Neural cell (in vitro differentiated cells): ENCODE measurements at regions not wholly inside any gene's neighbourhood (a gene's known extent, or its start where the extent isn't known, plus 50 kb on each side); places are given as distances from the start of the nearest gene placed in this dataset.

Experiments
- H2AFZ ChIP-seq: fragments of 200-600, 300-800 bp; sonication (generic), shearing (Covaris generic); 2 replicates; pipeline ENCODE4 v1.6.0; 2014; ENCODE audit warnings: low read depth, mild to moderate bottlenecking, antibody characterized with exemption, low read length, moderate library complexity
- H3F3A ChIP-seq: fragments of 200-600 bp; shearing (Covaris generic); 2 replicates; pipeline ENCODE4 v1.6.1; 2016; ENCODE audit warnings: mild to moderate bottlenecking, moderate library complexity, mixed read lengths, antibody characterized with exemption, low read length; ENCODE audit not compliant: insufficient read depth, poor library complexity, severe bottlenecking
- H3K27ac ChIP-seq: fragments of 200-600, 300-800 bp; sonication (generic), shearing (Covaris generic); 2 replicates; pipeline ENCODE4 v1.5.1; 2014; ENCODE audit warnings: mild to moderate bottlenecking, low read length, moderate library complexity
- H3K27me3 ChIP-seq: fragments of 300-800, 200-600 bp; sonication (generic), shearing (Covaris generic); 2 replicates; pipeline ENCODE4 v1.6.0; 2014; ENCODE audit warnings: mild to moderate bottlenecking, low read depth, low read length, moderate library complexity; ENCODE audit not compliant: insufficient read depth
- H3K36me3 ChIP-seq: fragments of 300-800, 200-600 bp; sonication (generic), shearing (Covaris generic); 2 replicates; pipeline ENCODE4 v1.5.1; 2014; ENCODE audit warnings: mild to moderate bottlenecking, antibody characterized with exemption, low read length, moderate library complexity; ENCODE audit not compliant: insufficient read depth
- H3K4me2 ChIP-seq: fragments of 300-800, 200-600 bp; sonication (generic), shearing (Covaris generic); 2 replicates; pipeline ENCODE4 v1.6.0; 2014; ENCODE audit warnings: mild to moderate bottlenecking, low read length
- H3K4me3 ChIP-seq: fragments of 300-800, 200-600 bp; sonication (generic), shearing (Covaris generic); 2 replicates; pipeline ENCODE4 v1.5.1; 2014; ENCODE audit warnings: mild to moderate bottlenecking, low read length, moderate library complexity
- H3K79me2 ChIP-seq: fragments of 200-600 bp; shearing (Covaris generic); replicated peaks from 2 replicates; pipeline ENCODE4 v1.6.0; 2014; ENCODE audit warnings: mild to moderate bottlenecking, low read length, moderate library complexity; ENCODE audit not compliant: insufficient read depth
- H3K9ac ChIP-seq: fragments of 300-800, 200-600 bp; sonication (generic), shearing (Covaris generic); 2 replicates; pipeline ENCODE4 v1.6.1; 2016; ENCODE audit warnings: mild to moderate bottlenecking, low read length, mixed read lengths
- H3K9me2 ChIP-seq: fragments of 200-600 bp; shearing (Covaris generic); 2 replicates; pipeline ENCODE4 v1.6.1; 2016; ENCODE audit warnings: mild to moderate bottlenecking, low read length, mixed read lengths; ENCODE audit not compliant: insufficient read depth
- H3K9me3 ChIP-seq: fragments of 200-600, 300-800 bp; sonication (generic), shearing (Covaris generic); 2 replicates; pipeline ENCODE4 v1.6.1; 2016; ENCODE audit warnings: mild to moderate bottlenecking, mixed run types, low read length, moderate library complexity, mixed read lengths
- H4K20me1 ChIP-seq: fragments of 200-600 bp; shearing (Covaris generic); 2 replicates; pipeline ENCODE4 v1.6.1; 2016; ENCODE audit warnings: mild to moderate bottlenecking, mixed run types; ENCODE audit not compliant: insufficient read depth
- CTCF ChIP-seq: fragments of 450-650 bp; IDR thresholded peaks from 2 replicates; pipeline ENCODE4 v1.5.1; 2014; ENCODE audit warnings: antibody characterized with exemption, mild to moderate bottlenecking, moderate library complexity; ENCODE audit not compliant: poor library complexity, severe bottlenecking
- EP300 ChIP-seq: fragments of 450-650 bp; conservative IDR thresholded peaks from 2 replicates; pipeline ENCODE4 v1.6.1; 2014; ENCODE audit warnings: antibody characterized with exemption, mild to moderate bottlenecking, moderate library complexity; ENCODE audit not compliant: poor library complexity, severe bottlenecking
- EZH2 ChIP-seq: fragments of 200-600, 300-800 bp; shearing (Covaris generic), sonication (generic); IDR thresholded peaks from 2 replicates; pipeline ENCODE4 v1.6.1; 2014; ENCODE audit warnings: antibody characterized with exemption, low read length, borderline replicate concordance, mild to moderate bottlenecking; ENCODE audit not compliant: insufficient read depth, poor library complexity, severe bottlenecking
- MXI1 ChIP-seq: fragments of 450-650 bp; conservative IDR thresholded peaks from 2 replicates; pipeline ENCODE4 v1.6.1; 2014; ENCODE audit warnings: antibody characterized with exemption, mild to moderate bottlenecking; ENCODE audit not compliant: poor library complexity, severe bottlenecking
- POLR2AphosphoS5 ChIP-seq: IDR thresholded peaks from 2 replicates; pipeline ENCODE4 v1.6.1; 2012
- RAD21 ChIP-seq: fragments of 450-650 bp; conservative IDR thresholded peaks from 2 replicates; pipeline ENCODE4 v1.6.1; 2014; ENCODE audit warnings: antibody characterized with exemption, mild to moderate bottlenecking, moderate library complexity
- REST ChIP-seq: IDR thresholded peaks from 2 replicates; pipeline ENCODE4 v1.6.1; 2012; ENCODE audit warnings: borderline replicate concordance
- SMC3 ChIP-seq: fragments of 450-650 bp; conservative IDR thresholded peaks from 2 replicates; pipeline ENCODE4 v1.6.1; 2014; ENCODE audit warnings: antibody characterized with exemption, mild to moderate bottlenecking, moderate library complexity; ENCODE audit not compliant: poor library complexity
- TAF1 ChIP-seq: IDR thresholded peaks from 2 replicates; pipeline ENCODE4 v1.6.1; 2012; ENCODE audit warnings: low read depth

DNA sequence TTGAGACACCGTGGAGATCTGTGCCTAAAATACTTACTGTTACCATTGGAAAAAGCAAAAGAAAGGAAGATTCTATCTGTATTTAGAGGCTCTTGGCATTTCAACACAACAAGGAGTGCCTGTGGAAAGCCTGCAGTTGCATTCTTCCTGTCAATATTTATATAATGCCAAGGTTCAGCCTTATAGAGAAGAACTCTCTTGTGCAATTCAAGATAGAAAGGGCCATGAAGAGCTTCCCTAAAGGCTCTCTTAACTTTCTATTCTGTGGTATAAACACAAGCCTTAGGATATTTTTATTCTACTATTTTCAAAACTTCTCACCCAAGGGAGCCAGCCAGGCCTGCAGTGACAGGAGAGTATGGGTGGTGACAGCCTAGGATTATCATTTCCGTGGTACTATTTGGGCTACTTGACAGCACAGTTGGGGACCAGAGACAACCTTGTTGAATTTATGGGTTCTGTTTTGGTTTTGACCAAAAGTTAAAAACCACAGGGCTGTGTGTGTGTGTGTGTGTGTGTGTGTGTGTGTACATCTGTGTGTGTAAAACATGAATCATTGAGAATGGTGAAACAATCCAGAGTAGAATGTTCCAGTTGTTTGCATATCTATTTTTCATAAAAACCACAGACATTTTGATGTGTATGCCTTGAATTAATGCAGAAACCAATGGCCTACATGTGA lies 700.9 kb upstream of the SLC35B3 start:
- H3K36me3 ChIP-seq = no peaks in the 10 kb centered on the region

DNA sequence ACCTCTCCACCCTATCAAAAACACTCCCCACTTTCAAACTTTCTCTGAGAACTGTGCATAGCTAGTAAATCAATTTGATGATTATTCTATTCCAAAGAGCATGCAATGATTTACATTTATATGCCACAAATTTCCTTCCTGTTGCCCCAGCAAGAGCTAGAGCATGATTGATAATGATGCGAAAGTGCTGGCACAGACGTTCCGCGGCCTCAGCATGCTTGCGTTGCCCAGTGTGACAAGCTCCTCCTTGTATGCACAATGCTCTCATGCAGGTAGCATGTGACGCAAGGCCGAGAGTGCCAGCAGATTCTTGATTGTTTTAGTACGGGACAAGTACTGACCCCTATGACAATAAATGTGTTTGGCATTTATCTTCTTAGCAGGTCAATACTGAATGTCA lies 696.3 kb upstream of the SLC35B3 start:
- no peak overlapping the region for H3K4me2 ChIP-seq
- H3K27ac ChIP-seq = no peak overlapping the region
- no peaks in the 10 kb centered on the region for H3K36me3 ChIP-seq
- H3K79me2 ChIP-seq = no peaks in the 10 kb centered on the region
- H2AFZ ChIP-seq = no peak overlapping the region
- no peaks in the 10 kb centered on the region for H3F3A ChIP-seq
- no peaks in the 10 kb centered on the region for H3K9me3 ChIP-seq
- H3K9me2 ChIP-seq = no peaks in the 10 kb centered on the region
- no peaks in the 10 kb centered on the region for H4K20me1 ChIP-seq
- H3K4me3 ChIP-seq = no peak overlapping the region
- no peaks in the 10 kb centered on the region for H3K27me3 ChIP-seq
- H3K9ac ChIP-seq = no peak overlapping the region
- no peak for TF ChIP-seq REST
- TF ChIP-seq RAD21 = no peak
- TF ChIP-seq POLR2AphosphoS5 = no peak
- TF ChIP-seq TAF1 = no peak
- TF ChIP-seq EZH2 = no peak
- TF ChIP-seq SMC3 = no peak
- no peak for TF ChIP-seq MXI1

More for the DNA sequence above, 700.9 kb upstream of the SLC35B3 start:
- Histone ChIP-seq H3F3A (no peaks in the 10 kb centered on the region), H3K9me3 (no peaks in the 10 kb centered on the region), H3K4me3 (no peak overlapping the region), H2AFZ (no peak overlapping the region), H3K27ac (no peak overlapping the region), H3K9ac (no peak overlapping the region), H3K9me2 (no peaks in the 10 kb centered on the region), H3K79me2 (no peaks in the 10 kb centered on the region), H4K20me1 (no peaks in the 10 kb centered on the region), H3K4me2 (no peak overlapping the region), H3K27me3 (no peaks in the 10 kb centered on the region)
- no peak for TF ChIP-seq CTCF
- TF ChIP-seq SMC3 = no peak
- TF ChIP-seq EP300 = no peak
- TF ChIP-seq POLR2AphosphoS5 = no peak
- no peak for TF ChIP-seq REST
- no peak for TF ChIP-seq RAD21
- TF ChIP-seq EZH2 = no peak
- TF ChIP-seq MXI1 = no peak
- no peak for TF ChIP-seq TAF1
